ENCODE measurements at regions not wholly inside any gene's neighbourhood (a gene's known extent, or its start where the extent isn't known, plus 50 kb on each side); places are given as distances from the start of the nearest gene placed in this dataset.

GRCh38 chr12:116421785-116422538 is 137.2 kb upstream of the MAP1LC3B2 start:
- Histone ChIP-seq H3K9me3 (ENCODE audit: severe bottlenecking) (no peaks in the 10 kb centered on the region), H3K27ac (no peak overlapping the region), H3K36me3 (no peaks in the 10 kb centered on the region), H3K4me3 (ENCODE audit: low read depth, low read length) (no peak overlapping the region), H3K27me3 (ENCODE audit: insufficient read depth, low read depth, severe bottlenecking) (no peaks in the 10 kb centered on the region)
- no peak for DNase-seq
- TF ChIP-seq, protein P1, sequence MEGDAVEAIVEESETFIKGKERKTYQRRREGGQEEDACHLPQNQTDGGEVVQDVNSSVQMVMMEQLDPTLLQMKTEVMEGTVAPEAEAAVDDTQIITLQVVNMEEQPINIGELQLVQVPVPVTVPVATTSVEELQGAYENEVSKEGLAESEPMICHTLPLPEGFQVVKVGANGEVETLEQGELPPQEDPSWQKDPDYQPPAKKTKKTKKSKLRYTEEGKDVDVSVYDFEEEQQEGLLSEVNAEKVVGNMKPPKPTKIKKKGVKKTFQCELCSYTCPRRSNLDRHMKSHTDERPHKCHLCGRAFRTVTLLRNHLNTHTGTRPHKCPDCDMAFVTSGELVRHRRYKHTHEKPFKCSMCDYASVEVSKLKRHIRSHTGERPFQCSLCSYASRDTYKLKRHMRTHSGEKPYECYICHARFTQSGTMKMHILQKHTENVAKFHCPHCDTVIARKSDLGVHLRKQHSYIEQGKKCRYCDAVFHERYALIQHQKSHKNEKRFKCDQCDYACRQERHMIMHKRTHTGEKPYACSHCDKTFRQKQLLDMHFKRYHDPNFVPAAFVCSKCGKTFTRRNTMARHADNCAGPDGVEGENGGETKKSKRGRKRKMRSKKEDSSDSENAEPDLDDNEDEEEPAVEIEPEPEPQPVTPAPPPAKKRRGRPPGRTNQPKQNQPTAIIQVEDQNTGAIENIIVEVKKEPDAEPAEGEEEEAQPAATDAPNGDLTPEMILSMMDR (IDR thresholded peaks at IDR 0.05; ENCODE audit: low read depth, low read length) = no peak

DNA sequence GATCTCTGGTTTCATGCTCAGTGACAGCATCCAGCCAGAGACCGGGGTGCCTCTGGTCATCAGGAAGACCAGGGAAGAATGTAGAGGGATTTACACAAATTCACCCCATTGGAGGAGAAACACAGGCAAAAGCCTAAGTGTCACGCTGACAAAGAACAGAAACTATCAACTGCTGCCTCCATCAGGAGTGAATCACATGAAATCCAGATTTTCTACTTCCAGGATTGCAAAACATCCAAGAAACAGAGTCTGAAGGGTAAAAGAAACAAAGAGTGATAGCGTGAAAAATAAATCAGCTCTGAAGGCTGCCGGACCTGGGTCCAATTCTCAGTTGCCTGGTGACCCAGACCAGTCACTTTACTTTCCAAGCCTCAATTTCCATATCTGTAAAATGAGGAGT is 136.1 kb upstream of the MAP1LC3B2 start:
- H3K36me3 ChIP-seq = no peaks in the 10 kb centered on the region
- TF ChIP-seq, protein P1 (IDR thresholded peaks at IDR 0.05; ENCODE audit: low read depth, low read length) = no peak
- DNase-seq = no peak
- H3K27me3 ChIP-seq (ENCODE audit: insufficient read depth, low read depth, severe bottlenecking) = no peaks in the 10 kb centered on the region
- H3K4me3 ChIP-seq (ENCODE audit: low read depth, low read length) = no peak overlapping the region
- H3K27ac ChIP-seq = no peak overlapping the region
- no peaks in the 10 kb centered on the region for H3K9me3 ChIP-seq (ENCODE audit: severe bottlenecking)

DNA sequence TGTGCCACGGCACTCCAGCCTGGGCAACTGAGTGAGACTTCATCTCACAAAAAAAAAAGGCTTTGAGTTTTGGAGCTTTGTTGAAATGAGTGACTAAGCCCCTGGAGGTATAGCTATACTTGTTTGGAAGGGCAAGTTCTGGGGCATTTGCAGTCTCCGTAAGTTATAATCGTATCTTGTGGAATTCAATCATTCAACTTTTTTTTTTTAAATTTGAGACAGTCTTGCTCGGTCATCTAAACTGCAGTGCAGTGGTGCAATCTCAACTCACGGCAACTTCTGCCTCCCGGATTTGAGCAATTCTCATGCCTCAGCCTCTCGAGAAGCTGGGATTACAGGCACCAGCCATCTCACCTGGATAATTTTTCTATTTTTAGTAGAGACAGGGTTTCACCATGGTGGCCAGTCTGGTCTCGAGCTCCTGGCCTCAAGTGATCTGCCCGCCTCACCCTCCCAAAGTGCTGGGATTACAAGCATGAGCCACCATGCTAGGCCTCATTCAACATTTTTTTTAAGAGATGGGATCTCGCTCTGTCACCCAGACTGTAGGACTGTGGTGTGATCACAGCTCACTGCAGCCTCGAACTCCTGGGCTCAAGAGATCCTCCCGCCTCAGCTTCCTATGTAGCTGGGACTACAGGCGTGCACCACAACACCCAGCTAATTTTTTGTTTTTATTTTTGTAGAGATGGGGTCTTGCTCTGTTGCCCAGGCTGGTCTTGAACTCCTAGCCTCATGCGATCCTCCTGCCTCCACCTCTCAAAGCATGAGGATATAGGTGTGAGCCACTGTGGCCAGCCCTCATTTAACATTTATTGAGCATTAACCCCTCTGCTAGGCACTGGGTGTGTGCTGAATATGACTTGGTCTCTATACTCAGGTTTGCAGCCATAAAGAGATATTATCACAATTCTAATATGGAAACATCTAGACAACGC is 133.7 kb upstream of the MAP1LC3B2 start:
- H3K4me3 ChIP-seq (ENCODE audit: low read depth, low read length) = no peak overlapping the region
- TF ChIP-seq, protein P1 (IDR thresholded peaks at IDR 0.05; ENCODE audit: low read depth, low read length) = no peak
- H3K27ac ChIP-seq = no peak overlapping the region
- no peaks in the 10 kb centered on the region for H3K9me3 ChIP-seq (ENCODE audit: severe bottlenecking)
- H3K27me3 ChIP-seq (ENCODE audit: insufficient read depth, low read depth, severe bottlenecking) = no peaks in the 10 kb centered on the region
- no peaks in the 10 kb centered on the region for H3K36me3 ChIP-seq
- DNase-seq = no peak

DNA sequence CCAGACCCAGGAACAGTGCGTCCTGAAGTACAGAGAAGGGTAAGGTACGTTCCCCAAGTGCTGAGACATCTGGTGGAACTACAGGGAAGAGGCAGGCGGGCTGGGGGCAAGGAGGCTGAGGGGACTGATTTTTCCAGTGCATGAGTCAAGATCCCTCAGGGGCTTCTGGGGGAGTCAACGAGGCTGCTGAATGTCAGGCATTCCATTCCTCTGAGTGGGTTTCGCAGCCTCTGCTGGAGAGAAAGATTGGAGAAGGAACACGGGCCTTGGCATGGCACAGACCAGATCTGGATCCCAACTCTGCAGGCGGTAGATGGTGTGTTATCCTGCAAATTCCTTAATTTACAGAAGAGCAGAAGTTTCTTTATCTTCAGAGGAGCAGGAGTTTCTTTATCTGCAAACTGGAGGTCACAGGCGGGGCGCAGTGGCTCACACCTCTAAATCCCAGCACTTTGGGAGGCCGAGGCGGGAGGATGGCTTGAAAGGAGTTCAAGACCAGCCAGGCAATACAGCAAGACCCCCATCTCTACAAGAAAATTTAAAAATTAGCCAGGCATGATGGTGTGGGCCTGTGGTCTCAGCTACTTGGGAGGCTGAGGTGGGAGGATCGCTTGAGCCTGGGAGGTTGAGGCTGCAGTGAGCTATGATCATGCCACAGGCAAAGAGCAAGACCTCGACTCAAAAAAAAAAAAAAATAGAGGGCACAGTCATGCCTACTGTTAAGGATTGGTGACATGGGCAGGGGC is 132.6 kb upstream of the MAP1LC3B2 start:
- TF ChIP-seq, protein P1 (IDR thresholded peaks at IDR 0.05; ENCODE audit: low read depth, low read length) = no peak
- no peak overlapping the region for H3K4me3 ChIP-seq (ENCODE audit: low read depth, low read length)
- no peaks in the 10 kb centered on the region for H3K9me3 ChIP-seq (ENCODE audit: severe bottlenecking)
- H3K27me3 ChIP-seq (ENCODE audit: insufficient read depth, low read depth, severe bottlenecking) = no peaks in the 10 kb centered on the region
- no peak overlapping the region for H3K27ac ChIP-seq
- H3K36me3 ChIP-seq = no peaks in the 10 kb centered on the region
- DNase-seq = no peak

GRCh38 chr12:116427200-116427930 is 131.8 kb upstream of the MAP1LC3B2 start:
- Histone ChIP-seq H3K9me3 (ENCODE audit: severe bottlenecking) (no peaks in the 10 kb centered on the region), H3K27ac (no peak overlapping the region), H3K36me3 (no peaks in the 10 kb centered on the region), H3K27me3 (ENCODE audit: insufficient read depth, low read depth, severe bottlenecking) (no peaks in the 10 kb centered on the region), H3K4me3 (ENCODE audit: low read depth, low read length) (no peak overlapping the region)
- TF ChIP-seq, protein P1 (IDR thresholded peaks at IDR 0.05; ENCODE audit: low read depth, low read length) = no peak
- DNase-seq = no peak

Measured in WERI-Rb-1 (cell line).